GM18867 (cell line): ENCODE measurements at regions not wholly inside any gene's neighbourhood (a gene's known extent, or its start where the extent isn't known, plus 50 kb on each side); places are given as distances from the start of the nearest gene placed in this dataset.

Experiments used
- ATAC-seq: cut with Tn5 transposase; IDR thresholded peaks from one replicate; pipeline ENCODE4 v1.9.1; 2021; ENCODE audit warnings: mild to moderate bottlenecking, moderate library complexity; ENCODE audit not compliant: unreplicated experiment

GRCh38 chr2:45153121-45153520, 143.9 kb upstream of the SIX2 start:
- no peak for ATAC-seq

DNA sequence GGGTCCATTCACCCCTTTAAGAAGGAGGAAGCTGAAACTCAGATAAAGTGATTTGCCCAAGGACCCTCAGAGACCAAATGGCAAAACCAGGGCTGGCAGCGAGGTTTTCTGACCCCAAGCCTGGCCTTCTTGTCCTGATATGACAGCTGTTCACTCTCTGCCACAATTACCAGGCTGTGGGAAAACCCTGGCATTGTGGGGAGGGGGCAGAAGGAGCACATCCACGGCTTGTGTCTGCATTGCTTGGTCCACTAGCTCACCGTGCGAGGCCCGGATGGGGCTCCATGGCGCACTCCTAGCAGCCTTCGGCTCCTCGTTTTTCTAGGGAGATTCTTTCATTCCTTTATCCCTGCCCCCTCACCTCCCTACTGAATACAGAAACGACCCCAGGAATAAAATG, 143.4 kb upstream of the SIX2 start:
- no peak for ATAC-seq

- no peak for ATAC-seq
Measured at GRCh38 chr2:45145073-45145899, 136.0 kb upstream of the SIX2 start.

DNA sequence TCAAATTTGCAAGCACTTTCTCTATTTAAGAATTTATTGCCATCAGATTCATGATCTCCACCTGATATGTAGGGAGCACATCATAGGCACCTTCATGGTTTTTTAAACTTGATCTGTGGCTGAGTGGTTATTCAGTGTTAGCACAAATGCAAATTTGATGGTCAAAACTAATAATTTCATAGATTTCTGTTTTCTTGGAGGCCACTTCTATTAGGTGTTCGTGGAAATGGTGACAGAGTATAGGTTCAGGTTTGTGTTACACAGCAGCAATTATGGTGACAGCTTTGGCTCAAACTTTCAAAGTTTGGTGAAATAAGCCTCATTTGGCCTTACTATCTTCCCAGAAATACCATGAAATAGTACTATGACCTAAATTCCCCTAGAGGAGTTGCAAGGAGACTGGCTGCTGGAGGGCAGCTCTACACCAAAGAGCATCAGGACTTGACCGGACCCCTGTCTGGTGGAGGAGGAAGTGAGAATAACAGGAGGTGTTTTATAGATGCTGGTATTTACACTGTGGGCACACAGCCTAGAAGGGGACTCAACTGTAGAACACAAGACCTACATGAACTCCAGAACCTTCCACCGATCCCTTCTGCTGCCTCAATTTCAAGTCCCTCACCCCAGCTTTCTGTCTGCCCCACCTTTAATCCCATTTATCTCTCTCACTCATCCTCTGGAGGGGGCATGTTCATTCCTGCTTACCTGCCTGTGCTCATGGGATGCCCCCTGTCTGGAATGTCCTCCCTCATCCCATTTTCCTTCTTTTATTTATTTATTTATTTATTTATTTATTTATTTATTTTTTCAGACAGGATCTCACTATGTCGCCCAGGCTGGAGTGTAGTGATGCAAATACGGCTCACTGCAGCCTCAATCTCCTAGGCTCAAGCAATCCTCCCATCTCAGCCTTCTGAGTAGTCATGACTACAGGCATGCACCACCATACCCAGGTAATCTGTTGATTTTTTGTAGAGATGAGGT, 132.9 kb upstream of the SIX2 start:
- peak; percentile 86 for ATAC-seq

GRCh38 chr2:45140675-45141074, 131.4 kb upstream of the SIX2 start:
- ATAC-seq, result no peak

GRCh38 chr2:45138904-45139303, 129.7 kb upstream of the SIX2 start:
- no peak for ATAC-seq

GRCh38 chr2:45137966-45138695, 128.9 kb upstream of the SIX2 start:
- ATAC-seq, result no peak

GRCh38 chr2:45134726-45135125, 125.5 kb upstream of the SIX2 start:
- no peak for ATAC-seq

DNA sequence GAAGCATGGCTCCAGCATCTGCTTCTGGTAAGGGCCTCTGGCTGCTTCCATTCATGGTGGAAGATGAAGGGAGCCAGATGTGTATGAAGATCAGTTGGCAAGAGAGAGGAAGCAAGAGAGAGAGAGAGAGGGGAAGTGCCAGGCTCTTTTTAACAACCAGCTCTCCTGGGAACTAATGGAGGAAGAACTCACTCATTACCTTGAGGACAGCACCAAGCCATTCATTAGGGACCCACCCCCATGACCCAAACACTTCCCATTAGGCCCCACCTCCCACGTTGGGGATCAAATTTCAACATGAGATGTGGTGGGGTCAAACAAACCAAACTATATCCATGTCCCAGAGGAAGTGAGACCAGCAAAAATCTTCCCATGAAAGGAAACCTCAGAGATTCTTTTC, 124.8 kb upstream of the SIX2 start:
- no peak for ATAC-seq

- no peak for ATAC-seq
Measured at GRCh38 chr2:45132551-45132950, 123.3 kb upstream of the SIX2 start.

DNA sequence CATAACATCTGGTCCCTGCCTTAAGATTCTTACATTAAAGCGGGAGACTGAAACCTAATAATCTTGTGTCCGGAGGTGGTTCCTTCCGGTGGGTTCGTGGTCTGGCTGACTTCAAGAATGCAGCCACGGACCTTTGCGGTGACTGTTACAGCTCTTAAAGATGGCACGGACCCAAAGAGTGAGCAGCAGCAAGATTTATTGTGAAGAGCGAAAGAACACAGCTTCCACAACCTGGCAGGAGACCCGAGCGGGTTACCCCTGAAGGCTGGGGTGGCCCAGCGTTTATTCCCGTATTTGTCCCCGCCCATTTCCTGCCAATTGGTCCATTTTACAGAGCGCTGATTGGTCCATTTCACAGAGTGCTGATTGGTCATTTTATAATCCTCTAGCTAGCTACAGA, 122.3 kb upstream of the SIX2 start:
- ATAC-seq, result no peak

- ATAC-seq, result no peak
Measured at GRCh38 chr2:45130736-45131135, 121.5 kb upstream of the SIX2 start.

DNA sequence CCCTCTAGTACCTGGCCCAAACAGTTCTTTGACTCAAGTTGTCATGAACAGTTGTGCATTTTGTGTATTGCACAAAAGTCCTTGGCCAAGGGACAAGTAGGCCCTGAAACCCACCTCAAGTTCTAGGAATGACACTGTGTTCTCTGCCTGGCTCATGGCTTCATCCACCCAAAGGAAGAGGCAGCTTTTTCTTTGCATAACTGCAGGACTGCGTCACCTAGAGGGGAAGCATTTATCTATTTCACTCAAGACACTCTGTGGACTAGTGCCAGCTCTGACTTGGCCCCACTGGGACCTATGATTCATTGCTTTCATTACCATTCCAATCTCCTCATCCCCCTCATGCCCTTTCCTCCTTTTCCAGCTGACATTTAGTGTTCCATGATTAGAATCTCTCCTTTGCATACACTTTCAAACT, 119.3 kb upstream of the SIX2 start:
- no peak for ATAC-seq

GRCh38 chr2:45127891-45128290, 118.6 kb upstream of the SIX2 start:
- no peak for ATAC-seq

GRCh38 chr2:45127321-45127720, 118.1 kb upstream of the SIX2 start:
- ATAC-seq, result no peak

- ATAC-seq, result no peak
Measured at GRCh38 chr2:45125232-45125631, 116.0 kb upstream of the SIX2 start.

DNA sequence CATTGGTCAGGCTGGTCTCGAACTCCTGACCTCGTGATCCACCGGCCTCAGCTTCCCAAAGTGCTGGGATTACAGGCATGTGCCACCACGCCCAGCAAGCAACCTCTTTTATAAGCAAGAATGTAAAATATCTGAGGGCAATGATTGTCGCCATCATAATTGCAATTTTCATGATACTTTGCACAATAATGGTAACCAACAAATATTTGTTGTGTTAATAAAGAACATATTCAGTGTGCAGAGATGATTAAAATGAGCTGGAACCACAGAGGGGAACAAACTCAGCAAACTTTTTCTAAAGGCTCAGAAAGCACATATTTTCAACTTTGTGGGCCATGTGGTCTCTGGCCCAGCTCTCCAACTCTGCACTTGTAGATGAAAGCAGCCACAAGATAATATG, 115.2 kb upstream of the SIX2 start:
- ATAC-seq, result no peak

GRCh38 chr2:45123521-45124191, 114.4 kb upstream of the SIX2 start:
- ATAC-seq, result no peak

DNA sequence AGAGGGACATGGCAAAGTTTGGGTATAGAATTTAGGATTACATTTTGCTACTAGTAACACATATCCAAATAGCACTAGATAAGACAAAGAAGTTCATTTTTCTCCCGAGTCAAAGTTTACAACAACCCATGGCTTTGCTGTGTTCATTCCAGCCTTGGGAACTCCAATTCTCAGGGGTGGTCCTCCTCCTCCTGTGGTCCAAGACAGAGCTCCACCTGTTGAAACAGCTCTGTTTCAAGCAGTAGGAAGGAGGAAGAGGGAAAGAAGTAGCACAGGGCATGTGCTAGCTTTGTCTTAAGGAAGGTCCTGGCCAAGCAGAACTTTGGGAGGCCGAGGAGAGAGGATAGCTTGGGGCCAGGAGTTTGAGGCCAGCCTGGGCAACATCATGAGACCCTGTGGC, 113.8 kb upstream of the SIX2 start:
- ATAC-seq, result no peak

DNA sequence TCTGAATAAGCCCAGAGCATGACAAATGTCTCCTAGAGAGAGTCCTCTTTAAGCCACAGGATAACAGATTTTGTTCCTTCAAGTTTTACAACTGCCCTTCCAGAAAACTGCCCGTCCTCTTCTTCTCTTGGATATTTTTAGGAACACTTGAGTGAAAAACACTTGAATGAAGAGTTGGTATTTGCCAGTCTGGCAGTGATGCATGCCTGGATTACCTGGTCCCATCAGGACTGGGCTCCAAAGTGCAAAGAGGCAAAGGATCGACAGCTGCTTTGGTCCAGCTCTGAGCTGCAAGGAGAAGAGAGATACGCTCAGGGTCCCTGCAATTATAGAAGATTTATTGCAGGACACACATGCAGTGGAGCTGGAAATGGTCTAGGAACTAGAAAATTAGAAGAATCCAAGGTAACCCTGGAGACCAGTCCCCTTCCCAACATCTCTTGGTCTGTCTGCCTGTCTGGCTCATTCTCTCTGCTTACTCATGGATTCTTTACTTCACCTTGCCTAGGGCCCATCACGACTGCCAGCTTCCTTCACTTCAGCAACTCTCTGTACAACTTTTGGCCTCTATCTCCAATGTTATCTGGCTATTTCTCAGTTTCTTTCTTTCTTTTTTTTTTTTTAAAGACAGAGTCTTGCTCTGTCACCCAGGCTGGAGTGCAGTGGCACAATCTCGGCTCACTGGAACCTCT, 112.1 kb upstream of the SIX2 start:
- ATAC-seq, result no peak
